ENCODE measurements at regions not wholly inside any gene's neighbourhood (a gene's known extent, or its start where the extent isn't known, plus 50 kb on each side); places are given as distances from the start of the nearest gene placed in this dataset.

DNA sequence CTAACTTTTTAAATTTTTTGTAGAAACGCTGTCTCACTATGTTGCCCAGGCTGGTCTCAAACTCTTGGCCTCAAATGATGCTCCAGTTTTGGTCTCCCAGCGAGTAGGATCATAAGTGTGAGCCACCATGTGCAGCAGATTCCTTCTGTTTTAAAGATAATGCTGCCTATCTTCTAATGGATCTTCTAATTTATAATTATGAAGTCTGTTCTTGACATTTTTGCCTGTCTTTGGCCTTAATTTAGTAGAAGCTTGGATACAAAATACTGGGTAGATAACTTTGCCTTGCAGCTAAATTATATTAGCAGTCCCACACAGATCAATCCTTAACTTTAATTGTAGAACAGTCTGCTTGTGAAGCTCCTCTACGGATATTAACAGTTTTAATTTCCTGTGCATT lies 566.6 kb upstream of the CDH8 start:
- TF ChIP-seq, protein P1, sequence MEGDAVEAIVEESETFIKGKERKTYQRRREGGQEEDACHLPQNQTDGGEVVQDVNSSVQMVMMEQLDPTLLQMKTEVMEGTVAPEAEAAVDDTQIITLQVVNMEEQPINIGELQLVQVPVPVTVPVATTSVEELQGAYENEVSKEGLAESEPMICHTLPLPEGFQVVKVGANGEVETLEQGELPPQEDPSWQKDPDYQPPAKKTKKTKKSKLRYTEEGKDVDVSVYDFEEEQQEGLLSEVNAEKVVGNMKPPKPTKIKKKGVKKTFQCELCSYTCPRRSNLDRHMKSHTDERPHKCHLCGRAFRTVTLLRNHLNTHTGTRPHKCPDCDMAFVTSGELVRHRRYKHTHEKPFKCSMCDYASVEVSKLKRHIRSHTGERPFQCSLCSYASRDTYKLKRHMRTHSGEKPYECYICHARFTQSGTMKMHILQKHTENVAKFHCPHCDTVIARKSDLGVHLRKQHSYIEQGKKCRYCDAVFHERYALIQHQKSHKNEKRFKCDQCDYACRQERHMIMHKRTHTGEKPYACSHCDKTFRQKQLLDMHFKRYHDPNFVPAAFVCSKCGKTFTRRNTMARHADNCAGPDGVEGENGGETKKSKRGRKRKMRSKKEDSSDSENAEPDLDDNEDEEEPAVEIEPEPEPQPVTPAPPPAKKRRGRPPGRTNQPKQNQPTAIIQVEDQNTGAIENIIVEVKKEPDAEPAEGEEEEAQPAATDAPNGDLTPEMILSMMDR (IDR thresholded peaks at IDR 0.05), result no peak
- no peak for TF ChIP-seq POLR2A (IDR thresholded peaks at IDR 0.05)

Data from testis (tissue), 2 donors.